Duodenal mucosa (tissue), 2 donors: ENCODE measurements at regions not wholly inside any gene's neighbourhood (a gene's known extent, or its start where the extent isn't known, plus 50 kb on each side); places are given as distances from the start of the nearest gene placed in this dataset.

Experiments used
- H3K27ac ChIP-seq: one replicate; pipeline ENCODE4 v1.7.0; 2013; ENCODE audit warnings: low read depth, low read length
- H3K27me3 ChIP-seq, 2 donors: one replicate each; pipeline ENCODE4 v1.7.0; 2013; ENCODE audit warnings: low read length in 2 of 2, control low read depth in 1 of 2; ENCODE audit not compliant: insufficient read depth in 2 of 2, control insufficient read depth in 1 of 2
- H3K36me3 ChIP-seq, 2 donors: one replicate each; pipeline ENCODE4 v1.7.0; 2013; ENCODE audit warnings: low read length in 2 of 2, control low read depth in 1 of 2; ENCODE audit not compliant: insufficient read depth in 2 of 2, control insufficient read depth in 1 of 2
- H3K4me1 ChIP-seq, 2 donors: one replicate each; pipeline ENCODE4 v1.7.0; 2013; ENCODE audit warnings: low read length in 2 of 2, control low read depth in 1 of 2; ENCODE audit not compliant: insufficient read depth in 2 of 2, control insufficient read depth in 1 of 2
- H3K4me3 ChIP-seq, 2 donors: one replicate each; pipeline ENCODE4 v1.7.0; 2013; ENCODE audit warnings: low read length in 2 of 2, low read depth in 1 of 2
- H3K9ac ChIP-seq, 2 donors: one replicate each; pipeline ENCODE4 v1.7.0; 2013; ENCODE audit warnings: low read length in 2 of 2, low read depth in 1 of 2
- H3K9me3 ChIP-seq, 2 donors: one replicate each; pipeline ENCODE4 v1.7.0; 2013; ENCODE audit warnings: low read length in 2 of 2, control low read depth in 1 of 2; ENCODE audit not compliant: control insufficient read depth in 1 of 2

GRCh38 chr6:154580397-154581135 is 70.1 kb upstream of the CNKSR3 start:
- H3K9me3 ChIP-seq = no peaks in the 10 kb centered on the region
- no peak overlapping the region for H3K27ac ChIP-seq
- H3K4me1 ChIP-seq = peaks cover 0 to 3% of the 10 kb centered on the region in 2 donors
- H3K4me3 ChIP-seq = no peak overlapping the region
- no peak overlapping the region for H3K9ac ChIP-seq
- H3K27me3 ChIP-seq = no peaks in the 10 kb centered on the region
- no peaks in the 10 kb centered on the region for H3K36me3 ChIP-seq

GRCh38 chr6:154582696-154583095 is 72.2 kb upstream of the CNKSR3 start:
- H3K4me1 ChIP-seq = peaks cover 0 to 3% of the 10 kb centered on the region in 2 donors
- H3K36me3 ChIP-seq = no peaks in the 10 kb centered on the region
- H3K27ac ChIP-seq = no peak overlapping the region
- no peaks in the 10 kb centered on the region for H3K27me3 ChIP-seq
- H3K9ac ChIP-seq = no peak overlapping the region
- H3K9me3 ChIP-seq = no peaks in the 10 kb centered on the region
- no peak overlapping the region for H3K4me3 ChIP-seq

- Histone ChIP-seq H3K27me3 (no peaks in the 10 kb centered on the region), H3K4me3 (no peak overlapping the region), H3K9me3 (no peaks in the 10 kb centered on the region), H3K36me3 (no peaks in the 10 kb centered on the region), H3K4me1 (no peaks in the 10 kb centered on the region), H3K27ac (no peak overlapping the region), H3K9ac (no peak overlapping the region)
These were observed 73.2 kb upstream of the CNKSR3 start for GRCh38 chr6:154583546-154584188.

- no peak overlapping the region for H3K27ac ChIP-seq
- H3K4me3 ChIP-seq = no peak overlapping the region
- peaks cover 6 to 9% of the 10 kb centered on the region in 2 donors for H3K4me1 ChIP-seq
- H3K27me3 ChIP-seq = no peaks in the 10 kb centered on the region
- H3K9ac ChIP-seq = no peak overlapping the region
- no peaks in the 10 kb centered on the region for H3K36me3 ChIP-seq
- no peaks in the 10 kb centered on the region for H3K9me3 ChIP-seq
These were observed 80.3 kb upstream of the CNKSR3 start for GRCh38 chr6:154590756-154591155.

- H3K4me3 ChIP-seq = no peak overlapping the region
- H3K27ac ChIP-seq = no peak overlapping the region
- H3K4me1 ChIP-seq = peaks cover 6 to 9% of the 10 kb centered on the region in 2 donors
- no peaks in the 10 kb centered on the region for H3K36me3 ChIP-seq
- H3K9me3 ChIP-seq = no peaks in the 10 kb centered on the region
- H3K9ac ChIP-seq = no peak overlapping the region
- H3K27me3 ChIP-seq = no peaks in the 10 kb centered on the region
These were observed 80.7 kb upstream of the CNKSR3 start for GRCh38 chr6:154591234-154591633.

- no peaks in the 10 kb centered on the region for H3K9me3 ChIP-seq
- H3K4me3 ChIP-seq = no peak overlapping the region
- no peak overlapping the region for H3K27ac ChIP-seq
- no peaks in the 10 kb centered on the region for H3K36me3 ChIP-seq
- H3K4me1 ChIP-seq = peaks cover 6 to 9% of the 10 kb centered on the region in 2 donors
- no peak overlapping the region for H3K9ac ChIP-seq
- no peaks in the 10 kb centered on the region for H3K27me3 ChIP-seq
These were observed 81.8 kb upstream of the CNKSR3 start for GRCh38 chr6:154592199-154592860.

GRCh38 chr6:154593122-154593521 is 82.6 kb upstream of the CNKSR3 start:
- Histone ChIP-seq H3K9ac (no peak overlapping the region), H3K9me3 (no peaks in the 10 kb centered on the region), H3K4me1 (peaks cover 6 to 9% of the 10 kb centered on the region in 2 donors), H3K27ac (no peak overlapping the region), H3K36me3 (no peaks in the 10 kb centered on the region), H3K4me3 (no peak overlapping the region), H3K27me3 (no peaks in the 10 kb centered on the region)

- Histone ChIP-seq H3K9ac (no peak overlapping the region), H3K4me1 (peaks cover 6 to 9% of the 10 kb centered on the region in 2 donors), H3K9me3 (no peaks in the 10 kb centered on the region), H3K4me3 (no peak overlapping the region), H3K27me3 (no peaks in the 10 kb centered on the region), H3K36me3 (no peaks in the 10 kb centered on the region), H3K27ac (no peak overlapping the region)
These were observed 84.2 kb upstream of the CNKSR3 start for GRCh38 chr6:154594496-154595198.

GRCh38 chr6:154595538-154595937 is 85.1 kb upstream of the CNKSR3 start:
- no peak overlapping the region for H3K9ac ChIP-seq
- H3K4me3 ChIP-seq = no peak overlapping the region
- H3K27ac ChIP-seq = no peak overlapping the region

GRCh38 chr6:154596009-154596408 is 85.5 kb upstream of the CNKSR3 start:
- Histone ChIP-seq H3K27ac (no peak overlapping the region), H3K4me3 (no peak overlapping the region), H3K36me3 (no peaks in the 10 kb centered on the region), H3K4me1 (peaks cover 4 to 6% of the 10 kb centered on the region in 2 donors), H3K9me3 (no peaks in the 10 kb centered on the region), H3K27me3 (no peaks in the 10 kb centered on the region), H3K9ac (no peak overlapping the region)

More at GRCh38 chr6:154595538-154595937, 85.1 kb upstream of the CNKSR3 start:
- Histone ChIP-seq H3K9me3 (no peaks in the 10 kb centered on the region), H3K4me1 (peaks cover 6 to 9% of the 10 kb centered on the region in 2 donors), H3K27me3 (no peaks in the 10 kb centered on the region), H3K36me3 (no peaks in the 10 kb centered on the region)
